Stimulated activated naive CD4-positive, alpha-beta T cell (primary cell): ENCODE measurements at regions not wholly inside any gene's neighbourhood (a gene's known extent, or its start where the extent isn't known, plus 50 kb on each side); places are given as distances from the start of the nearest gene placed in this dataset.

Experiments used
- DNase-seq, 6 experiments: peaks; one replicate each; lab custom pipeline; 2025; lab: John Stamatoyannopoulos, UW

DNA sequence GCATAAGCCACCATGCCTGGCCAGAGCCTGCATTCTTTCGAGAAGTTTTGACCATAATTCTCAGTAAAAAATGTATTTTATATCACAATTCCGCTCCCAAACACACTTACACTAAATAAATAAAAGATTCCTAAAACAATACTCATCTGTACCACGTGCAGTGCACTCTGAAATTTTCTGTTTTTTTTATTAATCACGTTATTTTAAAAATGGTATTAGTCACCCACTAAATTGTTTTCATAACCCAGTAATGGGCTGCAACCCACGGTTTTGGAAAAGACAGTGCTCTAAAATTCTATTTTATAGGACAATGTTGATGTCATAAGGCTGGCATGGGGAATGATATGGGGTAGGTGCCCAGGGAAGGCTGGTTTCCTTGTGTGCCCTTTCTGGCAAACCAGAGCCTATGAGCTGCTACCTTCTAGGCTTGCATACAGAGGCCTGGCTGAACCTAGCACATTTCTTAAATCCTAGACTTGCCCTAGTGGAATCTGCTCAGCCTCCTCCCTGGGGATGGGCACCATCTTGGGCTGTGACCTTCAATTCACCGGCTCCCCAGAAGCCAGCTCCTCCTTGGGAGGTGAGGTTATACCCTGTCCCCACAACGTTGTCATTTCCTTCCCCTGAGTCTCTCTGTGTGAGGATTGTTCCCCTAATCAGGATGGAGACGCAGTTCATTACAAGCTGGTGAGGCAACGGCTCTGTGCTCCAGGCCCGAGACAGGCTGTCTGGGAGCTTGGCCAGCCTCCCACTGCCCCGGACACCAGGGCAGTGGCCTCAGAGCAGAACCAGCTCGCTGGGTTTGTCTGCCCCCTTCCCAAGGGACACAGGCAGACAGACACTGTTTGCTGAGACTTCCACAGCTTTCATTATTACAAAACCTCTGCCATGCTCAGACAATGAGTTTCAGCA, 116.5 kb upstream of the NAV2 start:
- no peak for DNase-seq

- DNase-seq, result no peak
These were observed 117.2 kb upstream of the NAV2 start for GRCh38 chr11:19595499-19595839.

GRCh38 chr11:19594326-19594725, 118.3 kb upstream of the NAV2 start:
- DNase-seq, result no peak

GRCh38 chr11:19592842-19593241, 119.8 kb upstream of the NAV2 start:
- no peak for DNase-seq

GRCh38 chr11:19589567-19590260, 122.9 kb upstream of the NAV2 start:
- no peak for DNase-seq

DNA sequence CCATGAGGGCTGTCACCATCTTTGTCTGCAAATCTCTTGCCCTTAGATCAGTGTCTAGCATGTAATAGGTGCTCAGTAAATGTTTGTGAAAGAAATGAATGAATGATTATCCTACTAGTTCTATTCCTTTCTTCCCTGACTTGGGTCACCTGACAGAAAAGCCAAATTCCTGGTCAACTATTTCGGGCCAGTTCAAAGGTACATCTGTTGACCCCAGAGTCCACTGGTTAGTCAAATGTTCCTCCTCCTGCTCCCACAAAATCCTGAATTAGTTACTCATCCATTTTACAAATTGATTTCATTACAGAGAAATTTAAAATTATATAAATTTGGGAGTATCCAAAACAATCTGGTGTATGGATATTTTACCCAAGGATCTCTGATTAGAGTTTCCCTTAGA, 124.7 kb upstream of the NAV2 start:
- no peak for DNase-seq

DNA sequence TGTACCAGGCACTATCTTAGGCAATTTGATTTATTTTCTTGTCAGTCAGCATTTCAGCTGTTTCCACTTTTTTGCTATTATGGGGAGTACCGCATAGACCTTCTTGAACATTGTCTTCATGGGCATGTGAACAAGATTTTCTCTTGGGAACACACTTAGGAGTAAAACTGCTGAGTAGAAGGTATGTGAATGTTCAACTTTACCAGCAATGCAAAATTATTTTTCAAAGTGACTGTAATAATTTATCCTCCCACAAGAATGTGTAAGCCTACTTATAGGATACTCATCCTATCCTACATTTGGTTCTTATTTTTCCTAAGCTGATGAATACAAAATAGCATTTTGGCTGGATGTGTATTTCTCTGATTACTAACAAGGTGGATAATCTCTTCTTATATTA, 132.0 kb upstream of the NAV2 start:
- no peak for DNase-seq

DNA sequence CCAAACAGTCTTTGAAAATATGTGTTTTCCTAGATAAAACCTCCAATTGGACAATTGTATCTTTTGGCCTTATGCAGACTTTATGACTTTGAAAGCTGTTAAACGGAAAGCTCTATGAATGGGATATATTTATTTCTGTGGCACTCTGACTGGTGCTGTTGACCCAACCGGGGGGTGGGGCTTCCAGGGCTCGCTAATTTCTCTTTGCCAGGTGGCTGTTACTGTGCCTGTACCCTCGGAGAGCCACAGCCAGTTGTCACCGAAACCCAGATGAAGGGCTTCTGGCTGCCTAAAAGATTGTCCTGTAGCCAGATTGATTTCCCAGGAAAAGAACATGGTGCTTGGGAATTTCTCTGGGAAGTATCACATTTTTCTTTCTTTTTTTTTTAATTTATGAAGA, 132.7 kb upstream of the NAV2 start:
- no peak for DNase-seq

GRCh38 chr11:19578871-19579270, 133.8 kb upstream of the NAV2 start:
- DNase-seq, result no peak

- DNase-seq, result no peak
These were observed 134.5 kb upstream of the NAV2 start for GRCh38 chr11:19577976-19578619.

GRCh38 chr11:19577391-19577975, 135.2 kb upstream of the NAV2 start:
- no peak for DNase-seq

DNA sequence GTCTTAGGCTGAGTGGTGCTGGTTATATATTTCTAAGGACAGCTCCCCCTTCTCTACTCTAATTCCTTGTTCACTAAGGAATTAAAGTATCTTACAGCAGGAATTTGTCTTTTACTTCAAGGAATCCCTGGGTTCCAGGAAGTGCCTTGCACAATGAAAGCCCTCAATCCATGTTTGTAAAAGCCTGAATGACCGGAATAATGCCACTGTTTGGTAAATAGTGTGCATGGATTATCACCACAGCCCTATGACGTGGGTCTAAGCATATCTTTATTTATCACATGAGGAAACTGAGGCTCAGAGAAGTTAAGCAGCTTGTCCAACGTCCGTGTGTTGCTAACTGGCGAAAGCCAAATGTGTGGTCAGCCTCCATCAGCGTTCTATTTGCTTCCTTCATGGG, 135.7 kb upstream of the NAV2 start:
- no peak for DNase-seq

- no peak for DNase-seq
These were observed 136.6 kb upstream of the NAV2 start for GRCh38 chr11:19576054-19576453.

- no peak for DNase-seq
These were observed 137.7 kb upstream of the NAV2 start for GRCh38 chr11:19574916-19575315.

- DNase-seq, result no peak
These were observed 139.0 kb upstream of the NAV2 start for GRCh38 chr11:19573666-19574065.

DNA sequence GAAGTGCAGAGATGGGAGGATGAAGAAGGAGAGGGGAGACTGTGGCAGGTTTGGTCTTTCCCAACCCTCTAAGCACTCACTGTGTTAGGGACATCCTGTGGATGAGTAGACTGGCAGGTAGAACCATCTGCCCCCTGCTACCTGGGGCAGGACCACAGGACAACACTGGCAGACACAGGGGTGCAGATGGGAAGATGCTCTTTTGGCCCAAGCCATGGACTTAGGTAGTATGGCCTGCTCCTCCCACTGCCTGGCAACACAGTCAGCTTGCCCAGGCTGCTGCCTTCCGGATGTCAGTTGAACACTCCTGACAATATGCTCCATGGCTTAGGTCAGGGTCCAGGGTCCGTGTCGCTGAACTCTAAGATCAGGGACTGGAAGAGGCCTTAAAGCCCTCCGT, 140.7 kb upstream of the NAV2 start:
- DNase-seq, result no peak

DNA sequence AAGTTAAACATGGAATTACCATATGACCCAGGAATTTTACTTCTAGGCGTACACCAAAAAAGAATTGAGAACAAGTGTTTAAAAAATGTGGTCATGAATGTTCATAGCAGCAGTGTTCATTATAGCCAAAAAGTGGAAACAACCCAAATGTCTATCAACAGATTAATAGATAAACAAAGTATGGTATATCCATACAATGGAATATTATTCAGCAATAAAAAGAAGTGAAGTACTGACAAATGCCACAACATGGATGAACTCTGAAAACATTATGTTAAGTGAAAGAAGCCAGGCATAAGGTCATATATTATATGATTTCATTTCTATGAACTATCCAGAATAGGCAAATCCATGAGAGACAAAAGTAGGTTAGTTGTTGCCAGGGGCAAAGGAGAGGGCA, 141.7 kb upstream of the NAV2 start:
- no peak for DNase-seq

- DNase-seq, result no peak
These were observed 144.6 kb upstream of the NAV2 start for GRCh38 chr11:19567996-19568395.

GRCh38 chr11:19566583-19567379, 145.9 kb upstream of the NAV2 start:
- no peak for DNase-seq

GRCh38 chr11:19565639-19566038, 147.0 kb upstream of the NAV2 start:
- DNase-seq, result no peak

DNA sequence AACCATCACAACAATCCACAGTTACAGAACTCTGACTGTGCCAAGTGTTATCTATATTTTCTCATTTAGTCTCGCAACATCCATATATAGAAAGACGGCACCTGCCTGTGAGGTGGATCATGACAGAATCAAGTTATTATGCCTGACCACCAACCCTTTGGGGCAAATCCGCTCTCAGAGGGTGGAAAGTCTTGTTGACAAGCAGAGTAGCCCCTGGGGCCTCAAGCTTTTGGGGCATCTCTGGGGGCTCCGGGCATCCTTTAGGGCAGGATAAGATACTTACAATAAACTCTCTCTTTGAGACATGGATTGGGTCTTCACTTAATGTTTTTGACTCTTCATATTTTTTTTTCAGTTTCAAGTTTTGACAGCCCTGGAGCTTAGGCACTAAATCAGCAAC, 150.5 kb upstream of the NAV2 start:
- DNase-seq, result no peak

DNA sequence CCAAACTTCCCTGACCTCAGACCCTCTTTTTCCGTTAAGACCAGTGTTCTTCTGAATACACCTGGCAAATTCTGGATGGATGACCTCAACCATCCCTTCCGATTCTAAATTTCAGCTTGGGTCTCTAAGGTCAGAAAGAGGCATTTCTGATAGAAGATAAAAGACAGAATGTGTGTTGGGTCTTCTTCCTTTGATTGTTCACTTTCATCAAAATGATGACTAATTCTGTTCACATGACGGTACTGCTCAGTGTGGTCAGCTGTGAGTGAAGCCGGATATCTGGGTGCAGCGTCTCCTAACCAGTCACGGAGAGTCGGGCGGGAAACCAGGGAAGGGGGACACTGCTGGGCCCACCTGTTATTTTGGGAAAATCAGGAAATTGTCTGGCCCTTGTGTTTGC, 151.6 kb upstream of the NAV2 start:
- no peak for DNase-seq
